ENCODE measurements at regions not wholly inside any gene's neighbourhood (a gene's known extent, or its start where the extent isn't known, plus 50 kb on each side); places are given as distances from the start of the nearest gene placed in this dataset.

DNA sequence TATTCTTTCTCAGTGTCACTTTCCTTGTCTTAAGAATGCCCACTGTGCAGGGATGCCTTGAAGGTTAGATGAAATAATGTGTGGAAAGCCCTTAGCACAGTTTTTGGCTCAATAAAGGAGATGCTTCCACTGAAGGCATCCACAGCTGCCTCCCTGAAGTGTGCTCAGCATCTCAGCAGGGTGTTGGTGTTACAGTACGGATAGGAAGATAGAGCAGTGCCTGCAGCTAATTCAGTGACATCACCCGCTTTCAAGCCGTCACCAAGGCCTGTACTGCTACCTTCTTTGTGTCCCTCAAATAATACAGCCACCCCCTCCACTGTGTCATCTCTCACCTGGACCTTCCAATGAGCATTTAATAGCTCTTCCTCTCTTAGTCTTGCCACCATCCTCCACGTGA lies 59.0 kb downstream of the NDUFS5 start:
- no peak for DNase-seq (ENCODE audit: low spot score)

DNA sequence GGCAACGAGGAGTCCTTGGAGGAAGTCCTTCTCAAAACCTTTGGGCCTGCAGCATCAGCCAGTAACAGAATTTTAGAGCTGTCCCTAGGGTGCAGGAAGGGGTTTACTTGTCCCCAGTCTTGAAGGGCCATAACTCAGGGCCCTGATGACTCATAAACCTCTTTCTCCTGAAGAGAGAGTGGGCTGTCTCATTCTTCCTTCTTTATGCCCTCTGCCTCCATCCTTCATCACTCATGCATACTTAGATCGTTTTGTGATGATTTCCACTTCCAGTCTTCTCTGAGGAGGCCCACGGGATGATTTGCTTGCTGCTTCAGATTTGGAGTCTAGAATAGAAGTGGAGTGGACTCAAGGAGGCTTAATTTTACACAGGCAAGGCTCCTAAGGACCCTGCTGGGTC lies 60.2 kb downstream of the NDUFS5 start:
- DNase-seq (ENCODE audit: low spot score): no peak

DNA sequence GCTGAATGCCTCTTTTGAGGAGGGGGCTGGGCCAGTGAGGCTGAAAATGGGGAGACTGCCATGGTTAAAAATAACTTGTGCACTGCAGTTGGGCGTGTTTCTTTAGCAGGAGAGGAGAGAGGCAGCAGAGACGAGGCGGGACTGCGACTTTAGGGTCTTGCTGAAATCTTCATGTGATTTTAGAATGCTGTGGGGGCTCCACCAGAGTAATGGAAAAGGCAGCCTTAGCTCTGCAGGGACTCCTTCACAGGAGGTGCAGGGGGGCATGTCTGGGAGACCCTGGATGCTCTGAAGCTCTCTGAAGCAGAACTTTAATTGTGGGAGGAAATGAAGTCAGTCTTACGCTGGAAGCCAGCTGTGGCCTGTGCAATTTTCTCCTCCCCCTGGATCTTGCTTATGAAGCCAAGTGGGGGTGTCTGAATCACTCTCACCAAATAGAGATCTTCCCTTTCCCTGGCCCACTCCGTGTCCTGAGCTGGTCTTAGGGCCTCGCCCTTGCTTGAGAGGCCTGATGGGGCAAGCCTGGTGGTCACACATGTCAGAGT lies 60.8 kb downstream of the NDUFS5 start:
- no peak for DNase-seq (ENCODE audit: low spot score)

DNA sequence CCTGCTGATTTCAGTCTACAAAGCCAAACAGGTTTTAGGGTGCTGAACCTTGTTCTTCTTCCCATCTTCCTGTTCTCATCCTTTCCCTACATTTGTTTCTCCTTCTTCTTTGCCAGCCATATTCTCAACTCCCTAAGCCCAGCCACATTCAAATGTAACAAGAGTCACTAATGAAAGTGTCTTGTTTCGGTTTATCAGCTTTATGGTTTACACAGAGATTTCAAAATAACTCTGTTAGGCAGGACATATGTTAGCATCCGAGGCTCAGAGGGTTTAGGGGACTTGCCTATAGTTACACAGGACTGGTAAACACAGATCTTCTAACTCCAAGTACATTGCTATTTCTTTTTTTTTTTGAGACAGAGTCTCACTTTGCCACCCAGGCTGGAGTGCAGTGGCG lies 61.3 kb downstream of the NDUFS5 start:
- no peak for DNase-seq (ENCODE audit: low spot score)

DNA sequence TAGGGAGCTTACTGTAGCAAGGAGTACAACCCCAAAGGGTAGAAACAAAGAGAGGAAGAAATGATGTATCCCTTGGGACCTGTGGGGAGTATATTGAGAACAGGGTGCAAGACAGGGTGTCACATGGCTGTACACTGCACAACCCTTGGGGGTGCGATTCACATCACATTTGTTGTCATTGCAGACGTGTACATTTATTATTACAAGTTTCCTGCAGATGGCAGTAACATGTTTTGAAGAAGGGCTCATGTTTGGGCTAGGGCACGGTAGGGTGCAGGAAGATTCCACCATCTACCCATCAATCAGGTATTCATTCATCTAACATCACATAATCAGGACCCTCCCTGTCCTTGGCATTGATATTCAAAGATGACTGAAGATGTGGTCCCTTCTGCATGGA lies 62.5 kb downstream of the NDUFS5 start:
- DNase-seq (ENCODE audit: low spot score): no peak

DNA sequence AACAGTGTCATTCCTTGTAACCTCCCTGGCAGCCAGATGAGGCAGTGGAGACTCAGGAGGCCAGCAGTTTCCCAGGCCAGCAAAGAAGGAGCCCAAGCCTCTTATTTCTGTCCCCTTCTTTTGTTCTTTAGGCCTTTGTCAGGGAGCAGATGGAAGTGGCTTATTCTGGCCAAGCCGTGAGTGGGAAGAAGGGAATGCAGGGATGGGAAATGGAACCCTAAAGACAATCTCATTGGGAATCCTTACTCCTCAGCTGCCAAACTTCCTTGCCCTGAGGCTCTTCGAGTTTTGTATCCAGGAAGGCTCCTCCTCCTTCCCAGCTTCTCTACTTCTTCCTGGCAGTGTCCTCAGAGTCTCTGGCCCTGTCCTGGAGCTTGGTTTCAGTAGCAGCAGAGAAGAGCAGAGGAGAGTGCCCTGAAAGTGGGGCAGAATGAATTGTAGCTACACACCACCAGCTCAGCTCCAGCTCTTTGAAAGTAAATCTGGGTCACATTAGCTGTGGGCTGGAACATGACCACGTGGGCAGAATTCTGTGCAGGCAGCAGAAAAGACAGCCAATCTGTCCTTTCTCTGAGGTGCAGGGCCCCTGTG lies 63.9 kb downstream of the NDUFS5 start:
- DNase-seq (ENCODE audit: low spot score): no peak

DNA sequence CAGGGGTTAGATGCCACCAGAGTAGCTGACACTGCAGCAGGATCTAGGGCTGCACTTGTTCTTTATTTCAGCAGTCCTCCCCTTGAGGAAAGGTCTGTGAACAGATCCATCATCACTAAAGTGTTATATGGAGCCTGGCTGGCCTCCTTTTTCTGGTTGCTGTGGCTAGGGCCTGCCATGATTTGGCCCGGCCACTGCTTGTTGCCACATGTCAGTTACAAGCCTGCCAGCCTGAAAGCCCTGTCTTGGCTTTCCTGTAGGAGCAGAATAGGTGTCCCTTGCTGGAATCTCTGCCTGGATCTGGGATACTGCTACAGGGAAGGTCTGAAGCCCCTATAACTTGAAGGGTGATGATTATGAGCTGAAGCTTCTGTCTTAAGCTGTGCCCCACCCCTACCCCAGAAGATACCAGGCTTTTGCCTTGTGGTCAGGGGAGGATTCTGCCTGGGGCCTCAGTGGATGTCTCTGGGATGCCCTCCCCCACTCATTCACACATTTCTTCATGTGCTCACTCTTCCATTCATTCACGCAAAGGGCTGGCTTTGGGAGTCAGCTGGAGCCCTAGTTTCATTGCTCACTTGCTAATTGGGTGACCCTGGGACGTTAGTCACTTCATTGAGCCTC lies 64.7 kb downstream of the NDUFS5 start:
- DNase-seq (ENCODE audit: low spot score): no peak

DNA sequence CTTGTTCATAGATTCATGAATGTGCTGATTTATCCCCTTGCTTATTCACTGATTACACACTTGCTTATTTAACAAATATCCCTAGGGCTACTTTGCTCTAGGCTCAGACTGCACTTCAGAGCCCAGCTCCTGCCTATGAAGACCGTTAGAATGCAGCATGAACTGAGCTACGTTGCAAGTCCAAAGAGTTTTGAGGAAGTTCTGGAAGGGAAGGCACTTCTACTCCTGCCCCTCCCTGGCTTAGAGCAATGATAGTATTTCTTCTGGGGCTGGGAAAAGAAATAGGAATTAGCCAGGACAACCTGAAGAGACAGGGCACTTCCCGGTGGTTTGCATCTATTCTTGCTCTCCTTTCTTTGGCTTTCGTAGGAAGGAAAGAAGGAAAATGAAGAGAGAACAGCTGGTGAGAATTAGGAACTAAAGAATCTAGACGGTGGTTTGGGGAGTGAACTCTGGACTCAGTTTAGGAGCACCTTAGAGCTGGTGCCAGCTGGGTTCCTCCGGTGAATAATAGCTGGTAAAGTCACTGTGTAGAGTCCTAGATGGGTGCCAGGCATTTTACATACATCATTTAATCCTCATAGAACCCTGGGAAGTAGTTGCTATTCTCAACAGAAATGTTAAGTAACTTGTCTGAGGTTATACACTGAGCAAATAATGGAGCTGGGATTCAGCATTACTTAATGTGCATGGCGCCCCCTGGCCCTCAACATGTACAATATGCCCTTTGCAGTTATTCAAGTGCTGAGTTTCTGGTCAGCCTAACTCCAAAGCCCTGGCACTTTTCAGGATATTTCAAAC lies 65.9 kb downstream of the NDUFS5 start:
- DNase-seq (ENCODE audit: low spot score): no peak

DNA sequence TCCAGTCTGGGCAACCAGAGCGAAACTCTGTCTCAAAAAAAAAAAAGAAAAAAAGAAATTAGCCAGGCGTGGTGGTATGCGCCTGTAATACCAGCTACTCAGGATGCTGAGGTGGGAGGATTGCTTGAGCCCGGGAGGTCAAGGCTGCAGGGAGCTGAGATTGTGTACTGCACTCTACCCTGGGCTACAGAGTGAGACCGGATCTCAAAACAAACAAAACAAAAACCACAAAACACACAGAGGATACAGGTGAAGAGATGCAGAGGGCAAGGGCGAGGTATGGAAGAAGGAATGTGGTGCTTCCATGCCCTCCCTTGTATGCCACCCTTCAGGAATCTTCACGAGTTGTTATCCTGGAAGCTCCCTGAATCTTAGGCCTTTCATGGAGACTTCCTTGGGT lies 68.5 kb downstream of the NDUFS5 start:
- no peak for DNase-seq (ENCODE audit: low spot score)

DNA sequence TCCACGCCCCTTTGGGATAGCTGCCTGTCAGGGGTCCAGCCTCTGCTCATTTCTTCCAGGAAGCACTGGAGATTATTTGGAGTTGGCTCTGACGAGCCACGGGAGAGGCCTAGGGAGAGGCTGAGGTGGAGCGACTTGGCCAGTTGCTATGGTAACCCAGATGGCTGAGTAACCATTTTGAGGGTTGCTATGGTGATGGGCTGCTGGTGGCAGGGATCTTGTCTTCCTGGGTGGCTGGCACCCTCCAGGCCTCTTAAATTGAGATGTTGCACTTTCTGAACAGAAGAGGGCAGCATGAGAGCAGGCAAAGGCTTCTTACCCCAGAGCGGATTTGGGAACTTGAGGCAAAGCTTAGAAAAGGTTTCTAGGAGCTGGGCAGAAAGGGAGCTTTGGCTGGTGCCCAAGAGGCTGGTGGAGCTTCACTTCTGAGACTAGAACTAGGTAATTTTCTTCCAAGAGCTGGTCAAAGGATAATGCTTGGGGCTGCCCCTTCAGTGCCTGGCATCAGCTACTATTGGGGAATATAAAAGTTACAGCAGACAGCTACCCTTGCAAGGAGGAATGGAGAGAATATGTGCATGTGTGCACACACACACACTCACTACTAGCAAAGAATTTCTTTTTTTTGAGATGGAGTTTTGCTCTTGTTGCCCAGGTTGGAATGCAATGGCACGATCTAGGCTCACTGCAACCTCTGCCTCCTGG lies 72.5 kb downstream of the NDUFS5 start:
- DNase-seq (ENCODE audit: low spot score): no peak

DNA sequence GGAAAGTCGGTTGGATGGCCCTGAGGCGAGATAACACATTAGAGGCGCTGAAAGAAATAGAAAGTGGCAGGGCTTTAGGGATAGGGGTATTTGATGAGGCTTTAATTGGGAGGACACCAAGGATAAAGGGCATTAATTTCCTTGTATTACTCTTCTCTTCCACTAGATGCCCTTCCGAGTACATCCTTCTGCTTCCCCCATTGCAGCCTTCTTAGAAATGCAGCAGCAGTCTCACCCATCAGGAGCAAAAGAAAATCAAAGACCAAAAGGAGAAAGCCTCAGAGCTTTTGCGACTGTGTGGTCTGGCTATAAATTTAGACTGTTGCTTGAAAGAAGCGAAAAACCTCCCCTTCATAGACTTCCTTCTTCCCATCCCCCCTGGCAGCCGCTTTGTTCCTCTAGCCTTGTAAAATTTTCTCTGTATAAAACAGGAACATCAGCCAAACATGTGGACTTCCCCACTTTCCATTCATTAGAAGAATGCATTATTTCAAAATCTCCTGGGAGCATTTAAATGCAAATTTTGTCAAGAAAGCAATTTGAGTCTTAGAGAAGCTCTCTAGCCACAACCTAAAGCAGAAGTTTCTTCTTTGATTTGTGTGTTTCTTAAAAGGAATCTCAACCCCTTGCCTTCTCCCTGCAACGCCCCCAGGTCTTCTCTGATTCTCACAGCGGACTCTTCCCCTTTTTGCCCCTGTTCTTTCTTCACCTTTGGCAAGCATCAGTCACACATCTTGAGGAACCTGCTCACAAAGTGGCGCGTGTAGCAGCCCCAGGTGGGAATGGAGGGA lies 76.6 kb downstream of the NDUFS5 start:
- no peak for DNase-seq (ENCODE audit: low spot score)

DNA sequence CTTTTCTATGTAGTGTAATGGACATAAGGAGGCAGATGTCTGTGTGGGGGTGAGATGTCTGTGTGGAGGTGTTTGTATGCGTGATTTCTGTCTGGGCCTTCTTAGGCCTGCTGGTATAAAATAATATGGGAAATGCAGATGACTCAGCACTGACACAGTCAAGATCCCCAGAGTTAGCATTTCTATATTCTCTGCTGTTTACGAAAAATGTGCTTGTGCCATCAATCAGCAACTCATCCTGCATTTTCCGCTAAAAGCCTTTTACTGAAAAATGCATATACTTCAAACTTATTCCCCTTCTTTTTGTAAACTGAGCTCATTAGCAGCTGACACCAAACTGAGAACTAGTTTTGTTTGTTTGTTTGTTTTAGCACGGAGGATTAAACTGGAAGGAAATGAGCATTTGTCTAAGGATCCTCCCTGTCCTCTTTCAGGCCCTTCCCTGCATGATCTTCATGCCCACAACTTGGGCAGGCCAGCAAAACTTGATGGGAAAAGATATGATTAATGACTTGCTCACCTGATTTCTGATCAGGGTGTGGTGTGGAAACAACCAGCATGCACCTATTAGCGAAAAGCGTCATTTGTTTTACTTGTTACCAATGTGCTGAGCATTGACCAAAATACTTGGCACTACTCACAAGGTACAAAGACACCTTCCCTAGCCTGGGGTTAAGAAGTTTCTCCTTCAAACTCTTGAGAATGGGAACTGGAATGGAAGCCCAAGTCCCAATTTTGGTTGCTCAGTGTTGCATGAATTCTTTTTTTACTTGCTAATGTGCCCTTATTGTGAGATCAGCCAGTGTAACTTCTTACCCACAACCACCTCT lies 77.4 kb downstream of the NDUFS5 start:
- no peak for DNase-seq (ENCODE audit: low spot score)

DNA sequence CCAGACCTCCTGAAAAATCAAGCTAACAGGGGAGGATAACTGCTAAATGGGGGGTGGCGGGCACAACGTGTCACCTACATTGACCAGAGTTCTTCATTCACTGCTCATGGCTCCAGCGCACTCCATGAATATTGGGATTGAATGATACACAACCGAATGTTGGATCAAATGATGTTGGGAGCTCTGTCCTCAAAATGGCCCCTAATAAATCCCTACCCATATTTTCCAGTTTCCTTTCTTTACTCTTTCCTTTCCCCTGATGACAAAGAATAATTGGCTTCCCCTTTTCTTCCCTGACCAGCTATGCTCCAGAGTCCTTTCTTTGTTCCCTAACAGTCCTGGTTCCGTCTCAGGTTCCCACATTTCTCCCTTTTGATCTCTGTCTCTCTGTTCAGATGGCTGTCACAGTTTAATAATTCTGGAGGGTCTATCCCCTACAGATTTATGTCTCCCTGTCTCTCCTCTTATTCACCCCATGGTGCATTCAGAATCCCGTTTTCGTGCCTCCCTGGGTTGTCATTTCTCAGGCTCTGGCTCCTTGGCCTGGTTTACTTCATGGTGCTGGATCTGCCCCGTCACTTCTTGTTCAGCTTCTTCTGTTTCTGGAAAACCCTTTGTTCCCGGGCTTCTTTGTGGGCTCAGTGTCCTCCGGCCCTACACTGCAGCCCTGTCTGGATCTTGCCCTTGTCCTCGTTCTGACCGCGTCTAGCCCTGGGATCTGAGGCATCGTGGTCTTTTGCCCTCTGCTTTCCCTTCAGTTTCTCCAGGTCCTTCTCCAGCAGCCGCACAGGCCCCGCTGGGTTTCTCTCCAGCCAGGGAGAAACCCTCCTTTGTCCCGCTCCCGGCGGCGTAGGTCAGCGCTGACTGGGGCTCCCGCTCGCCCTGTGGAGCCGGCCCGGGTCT lies 78.3 kb downstream of the NDUFS5 start:
- no peak for DNase-seq (ENCODE audit: low spot score)

DNA sequence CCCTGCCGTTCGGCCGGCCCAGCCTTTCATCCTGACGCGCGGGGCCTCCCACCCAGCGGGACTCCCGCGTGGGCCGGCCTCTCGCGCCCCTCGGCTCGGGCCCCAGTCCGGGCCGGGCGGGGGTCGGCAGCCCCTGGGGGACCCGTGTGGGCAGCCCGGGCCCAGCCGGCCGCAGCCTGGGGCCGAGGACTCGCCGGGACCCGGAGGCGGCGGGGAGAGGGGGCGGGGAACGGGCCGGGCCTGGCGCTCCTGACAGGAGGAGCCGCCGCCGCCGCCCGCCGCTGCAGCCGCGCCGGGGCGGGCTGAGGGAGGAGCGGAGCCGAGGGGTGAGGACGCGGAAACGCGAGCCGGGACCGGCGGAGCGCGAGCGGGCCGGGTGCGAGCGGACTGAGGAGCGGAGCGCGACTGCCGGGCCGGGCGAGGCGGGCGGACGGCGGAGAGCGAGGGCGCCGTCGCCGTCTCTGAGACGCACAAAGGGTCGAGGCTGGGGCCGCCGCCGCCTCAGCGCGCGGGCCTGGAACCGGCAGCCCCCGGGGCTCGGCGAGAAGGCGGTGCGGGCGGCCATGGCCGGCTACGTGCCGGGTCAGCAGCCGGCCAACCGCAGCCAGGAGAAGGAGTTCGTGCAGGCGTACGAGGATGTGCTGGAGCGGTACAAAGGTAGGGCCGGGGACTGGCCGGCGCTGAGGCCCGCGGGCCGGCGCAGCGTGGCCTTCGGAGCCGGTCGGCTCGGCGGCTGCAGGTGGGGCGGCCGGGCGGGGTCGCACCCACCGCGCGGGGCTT lies 79.1 kb downstream of the NDUFS5 start:
- peak; percentile 93 for DNase-seq (ENCODE audit: low spot score)

DNA sequence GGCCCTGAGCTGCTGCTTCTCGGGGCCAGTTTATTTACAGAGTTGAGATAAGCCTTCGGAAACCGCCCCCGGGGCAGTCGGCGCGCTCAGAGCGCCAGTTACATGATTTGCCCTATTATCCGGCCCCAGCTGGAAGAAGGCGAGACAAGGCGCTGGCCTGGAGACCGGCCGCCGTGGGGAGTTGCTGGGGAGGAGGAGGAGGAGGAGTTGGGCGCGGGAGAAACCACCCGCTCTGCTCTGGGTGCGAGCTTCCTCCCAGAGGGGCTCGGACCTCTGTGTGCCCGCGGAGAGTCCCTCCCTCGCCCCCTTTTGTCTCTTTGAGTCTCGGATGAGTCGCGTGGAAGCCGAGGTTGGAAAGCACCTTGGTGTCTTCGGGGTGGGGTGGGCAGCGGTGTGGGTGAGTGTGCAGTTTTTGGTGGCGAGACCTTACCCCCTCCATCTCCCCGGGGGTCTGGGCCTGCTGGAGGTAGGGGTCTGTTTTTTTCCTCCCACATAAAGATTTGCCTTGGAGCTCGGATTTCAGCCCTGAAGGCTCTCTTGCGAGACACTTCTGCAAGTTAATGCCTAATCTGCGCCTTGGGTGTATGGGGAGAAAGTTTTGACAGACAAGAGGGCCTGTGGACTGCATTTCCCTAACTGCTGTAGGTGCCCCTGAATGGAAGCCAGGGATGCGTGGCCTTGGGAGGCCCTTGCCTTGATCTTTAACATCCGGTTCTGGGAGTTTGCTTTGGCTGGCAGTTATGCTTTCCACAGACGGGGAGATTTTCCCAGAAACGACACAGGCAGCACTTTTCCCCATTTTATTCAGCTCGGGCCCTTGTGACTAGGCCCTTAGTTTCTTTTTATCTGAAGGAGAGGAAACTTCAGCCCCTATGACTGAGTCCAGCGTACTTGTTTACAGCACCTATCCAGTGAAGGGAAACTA lies 80.0 kb downstream of the NDUFS5 start:
- DNase-seq (ENCODE audit: low spot score): no peak

DNA sequence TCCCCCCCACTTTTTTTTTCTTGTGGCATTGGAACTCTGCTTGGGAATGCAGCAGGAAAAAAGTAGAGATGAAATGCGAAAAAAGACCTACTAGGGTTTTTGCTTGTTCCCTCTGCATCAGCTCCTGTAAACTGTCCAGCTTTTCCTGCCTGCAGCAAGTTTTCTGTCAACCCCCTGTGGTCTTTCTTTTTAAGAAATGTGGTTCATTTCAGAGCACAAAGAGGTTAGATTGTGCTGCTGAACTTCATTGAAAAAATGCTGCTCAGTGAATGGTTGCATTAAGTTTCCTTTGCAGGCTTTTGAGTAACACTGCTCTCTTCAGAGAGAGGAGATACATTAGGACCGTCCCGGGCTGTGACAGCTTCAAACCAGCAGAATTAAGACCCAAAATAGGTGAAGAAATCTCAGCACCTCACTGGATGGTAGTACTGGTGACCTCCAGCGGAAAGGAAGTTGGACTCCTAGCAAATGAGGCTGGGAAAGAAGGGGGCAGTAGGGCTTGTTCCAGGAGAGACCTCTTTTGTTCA lies 80.7 kb downstream of the NDUFS5 start:
- DNase-seq (ENCODE audit: low spot score): no peak
